ENCODE measurements at regions not wholly inside any gene's neighbourhood (a gene's known extent, or its start where the extent isn't known, plus 50 kb on each side); places are given as distances from the start of the nearest gene placed in this dataset.

DNA sequence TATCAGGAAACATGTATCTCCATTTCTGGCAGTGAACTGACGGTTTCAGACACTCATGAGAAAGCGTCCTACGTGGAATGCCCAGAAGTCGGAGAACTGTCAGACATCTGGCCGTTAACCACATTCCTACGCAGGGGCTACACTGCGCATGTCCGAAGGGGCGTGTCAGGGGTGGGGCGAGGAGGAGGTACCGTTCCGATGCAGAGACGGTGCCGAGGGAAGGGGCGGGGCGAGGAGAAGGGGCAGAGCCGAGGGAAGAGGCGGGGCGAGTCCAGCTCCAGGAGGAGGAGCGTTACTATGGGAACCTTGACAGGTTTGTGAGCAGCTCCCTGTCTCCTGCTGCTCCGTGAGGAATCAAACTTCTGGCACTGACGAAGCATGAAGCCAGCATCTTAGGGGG lies 366.9 kb upstream of the NUPR2 start:
- no peak overlapping the region for H2BK120ac ChIP-seq (ENCODE audit: low read depth, low read length)
- no peaks in the 10 kb centered on the region for H3K79me1 ChIP-seq (ENCODE audit: low read depth in 1 of 2, low read length in 2 of 2)
- H3K36me3 ChIP-seq (ENCODE audit: control insufficient read depth, insufficient read depth, low read length) = no peaks in the 10 kb centered on the region
- in situ Hi-C loops (cut with MboI; ENCODE audit: low sequenced_read_pairs) = no loop called here
- no peak overlapping the region for H4K8ac ChIP-seq (ENCODE audit: low read depth in 2 of 2, low read length in 2 of 2)
- no peak overlapping the region for H2AK9ac ChIP-seq (replicated peaks; ENCODE audit: low read depth, low read length, poor library complexity)
- H3K18ac ChIP-seq (ENCODE audit: low read depth, low read length) = no peak overlapping the region
- BruUV-seq (replicated peaks) = no TSS peak
- WGBS, 2 experiments (ENCODE audit: extremely low coverage in 2 of 2, insufficient read length in 1 of 2) = 57% methylated on average over 7 of the region's 22 CpGs; no CpG with 5 or more reads in 1 of the 2 experiments
- intact Hi-C loops (cut with micrococcal nuclease) = no loop called here
- H3K4ac ChIP-seq (ENCODE audit: low read depth, low read length) = no peak overlapping the region
- H3K4me2 ChIP-seq (ENCODE audit: low read depth, low read length) = no peak overlapping the region
- no peak overlapping the region for H3K27ac ChIP-seq (ENCODE audit: insufficient read depth, low read length)
- ATAC-seq (ENCODE audit: low read depth) = no peak
- no peak overlapping the region for H3K9ac ChIP-seq (ENCODE audit: low read depth, low read length)
- no peak overlapping the region for H2BK20ac ChIP-seq (ENCODE audit: low read depth, low read length)
- no peak overlapping the region for H3K56ac ChIP-seq (ENCODE audit: extremely low read depth, insufficient read depth, low read length)
- no peak overlapping the region for H3K4me3 ChIP-seq (ENCODE audit: insufficient read depth, low read depth, low read length)
- TF ChIP-seq SMC3 (IDR thresholded peaks at IDR 0.05; ENCODE audit: low read depth, low read length) (no peak), RFX5 (IDR thresholded peaks at IDR 0.05; ENCODE audit: low read depth, low read length) (no peak), CHD1 (IDR thresholded peaks at IDR 0.05; ENCODE audit: low read depth, low read length) (no peak), MXI1 (IDR thresholded peaks at IDR 0.05; ENCODE audit: borderline replicate concordance, low read depth, low read length) (no peak), BHLHE40 (IDR thresholded peaks at IDR 0.05; ENCODE audit: low read depth, low read length) (no peak), CTCF (conservative IDR thresholded peaks at IDR 0.05; ENCODE audit: low read depth, low read length) (no peak), MAFK (IDR thresholded peaks at IDR 0.05; ENCODE audit: low read depth, low read length) (no peak), USF2 (IDR thresholded peaks at IDR 0.05; ENCODE audit: low read depth, low read length) (no peak), RAD21 (IDR thresholded peaks at IDR 0.05; ENCODE audit: low read length) (no peak), MAZ (IDR thresholded peaks at IDR 0.05; ENCODE audit: borderline replicate concordance, low read depth, low read length) (no peak), NFE2L2 (IDR thresholded peaks at IDR 0.05; ENCODE audit: low read depth, low read length) (no peak), POLR2A (IDR thresholded peaks at IDR 0.05; ENCODE audit: low read depth, low read length) (no peak), CEBPB (IDR thresholded peaks at IDR 0.05; ENCODE audit: low read depth, low read length) (no peak), FOS (IDR thresholded peaks at IDR 0.05; ENCODE audit: low read depth, low read length) (no peak)
- TF ChIP-seq, protein P1, sequence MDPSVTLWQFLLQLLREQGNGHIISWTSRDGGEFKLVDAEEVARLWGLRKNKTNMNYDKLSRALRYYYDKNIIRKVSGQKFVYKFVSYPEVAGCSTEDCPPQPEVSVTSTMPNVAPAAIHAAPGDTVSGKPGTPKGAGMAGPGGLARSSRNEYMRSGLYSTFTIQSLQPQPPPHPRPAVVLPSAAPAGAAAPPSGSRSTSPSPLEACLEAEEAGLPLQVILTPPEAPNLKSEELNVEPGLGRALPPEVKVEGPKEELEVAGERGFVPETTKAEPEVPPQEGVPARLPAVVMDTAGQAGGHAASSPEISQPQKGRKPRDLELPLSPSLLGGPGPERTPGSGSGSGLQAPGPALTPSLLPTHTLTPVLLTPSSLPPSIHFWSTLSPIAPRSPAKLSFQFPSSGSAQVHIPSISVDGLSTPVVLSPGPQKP (IDR thresholded peaks at IDR 0.05; ENCODE audit: borderline replicate concordance, low read depth, low read length) = no peak
- H4K20me1 ChIP-seq (ENCODE audit: insufficient read depth, low read length) = no peaks in the 10 kb centered on the region
- ChIA-PET POLR2A (ENCODE audit: unreplicated experiment) (no interaction called here), CTCF (no interaction called here)
- peaks cover 49% of the 10 kb centered on the region for H3K9me3 ChIP-seq (ENCODE audit: control insufficient read depth, insufficient read depth, low read length)
- H2AK5ac ChIP-seq (ENCODE audit: low read depth, low read length) = no peak overlapping the region
- no peak overlapping the region for H4K5ac ChIP-seq (ENCODE audit: low read depth, low read length)
- H2AFZ ChIP-seq (replicated peaks; ENCODE audit: low read length, poor library complexity) = no peak overlapping the region
- no peak overlapping the region for H3K14ac ChIP-seq (replicated peaks; ENCODE audit: low read depth, low read length)
- no peak overlapping the region for H2BK15ac ChIP-seq (ENCODE audit: low read depth, low read length)
- H3K27me3 ChIP-seq (ENCODE audit: control insufficient read depth, insufficient read depth, low read length) = no peaks in the 10 kb centered on the region
- dilution Hi-C loops (cut with HindIII; ENCODE audit: low sequenced_read_pairs, unreplicated experiment) = no loop called here
- H4K91ac ChIP-seq (ENCODE audit: insufficient read depth, low read depth, low read length) = no peak overlapping the region
- no peaks in the 10 kb centered on the region for H3K9me1 ChIP-seq (ENCODE audit: insufficient read depth, low read length)
- DNase-seq = no peak
- H2BK5ac ChIP-seq (ENCODE audit: low read depth, low read length, poor library complexity, severe bottlenecking) = no peak overlapping the region
- no peaks in the 10 kb centered on the region for H3K4me1 ChIP-seq (ENCODE audit: control insufficient read depth, insufficient read depth, low read length)
- no peak overlapping the region for H3K23ac ChIP-seq (ENCODE audit: low read depth, low read length)
